SU-DHL-6 (cell line): ENCODE measurements at regions not wholly inside any gene's neighbourhood (a gene's known extent, or its start where the extent isn't known, plus 50 kb on each side); places are given as distances from the start of the nearest gene placed in this dataset.

Source experiments
- H2AFZ ChIP-seq: fragments of 200-600 bp; sonication (generic); 2 replicates; pipeline ENCODE4 v1.6.1; 2014; ENCODE audit warnings: low read depth, mild to moderate bottlenecking, moderate library complexity, mixed read lengths, antibody characterized with exemption, low read length; ENCODE audit not compliant: severe bottlenecking
- H3F3A ChIP-seq: fragments of 200-600 bp; shearing (Covaris generic); 2 replicates; pipeline ENCODE4 v1.6.0; 2016; ENCODE audit warnings: antibody characterized with exemption, mild to moderate bottlenecking; ENCODE audit not compliant: insufficient read depth
- H3K27ac ChIP-seq: fragments of 200-600 bp; sonication (generic); 2 replicates; pipeline ENCODE4 v1.5.1; 2016; ENCODE audit warnings: low read depth, mild to moderate bottlenecking, low read length, moderate library complexity, mixed read lengths
- H3K27me3 ChIP-seq: fragments of 200-600 bp; sonication (generic), shearing (Covaris generic); 2 replicates; pipeline ENCODE4 v1.6.0; 2014; ENCODE audit warnings: mild to moderate bottlenecking, low read length
- H3K36me3 ChIP-seq: fragments of 200-600 bp; sonication (generic); 2 replicates; pipeline ENCODE4 v1.6.1; 2014; ENCODE audit warnings: mild to moderate bottlenecking, low read length, mixed read lengths
- H3K4me2 ChIP-seq: fragments of 300-600, 200-600 bp; shearing (Covaris generic), sonication (generic); 2 replicates; pipeline ENCODE4 v1.6.0; 2014; ENCODE audit warnings: low read length, low read depth, mild to moderate bottlenecking; ENCODE audit not compliant: poor library complexity, severe bottlenecking
- H3K4me3 ChIP-seq: fragments of 200-600 bp; sonication (generic); 2 replicates; pipeline ENCODE4 v1.5.1; 2014; ENCODE audit warnings: antibody characterized with exemption, low read length, mild to moderate bottlenecking, mixed read lengths; ENCODE audit not compliant: insufficient read depth, poor library complexity, severe bottlenecking
- H3K79me2 ChIP-seq: fragments of 200-600 bp; sonication (generic); 2 replicates; pipeline ENCODE4 v1.6.1; 2014; ENCODE audit warnings: mild to moderate bottlenecking, low read length, moderate library complexity; ENCODE audit not compliant: insufficient read depth
- H3K9ac ChIP-seq: fragments of 200-600 bp; sonication (generic); 2 replicates; pipeline ENCODE4 v1.7.0; 2014; ENCODE audit warnings: mild to moderate bottlenecking, low read length
- H3K9me2 ChIP-seq: fragments of 200-600 bp; sonication (generic); replicated peaks from 2 replicates; pipeline ENCODE4 v1.6.1; 2014; ENCODE audit warnings: low read length; ENCODE audit not compliant: insufficient read depth
- H3K9me3 ChIP-seq: fragments of 200-600 bp; sonication (generic); 2 replicates; pipeline ENCODE4 v1.6.1; 2014; ENCODE audit warnings: low read length, mixed read lengths; ENCODE audit not compliant: insufficient read depth
- H4K20me1 ChIP-seq: fragments of 200-600 bp; sonication (generic); 2 replicates; pipeline ENCODE4 v1.6.1; 2014; ENCODE audit warnings: low read depth, mild to moderate bottlenecking, antibody characterized with exemption, low read length, moderate library complexity, mixed read lengths
- CTCF ChIP-seq: fragments of 200-600 bp; sonication (generic); IDR thresholded peaks from one replicate; pipeline ENCODE4 v1.5.1; 2017; ENCODE audit warnings: antibody characterized with exemption, mild to moderate bottlenecking, low read length, moderate library complexity; ENCODE audit not compliant: insufficient read depth, poor library complexity, severe bottlenecking
- EZH2phosphoT487 ChIP-seq: fragments of 200-600 bp; sonication (generic), shearing (Covaris generic); conservative IDR thresholded peaks from 2 replicates; pipeline ENCODE4 v1.6.1; 2018; ENCODE audit warnings: mild to moderate bottlenecking, antibody characterized with exemption, low read length, moderate library complexity, mixed read lengths

GRCh38 chr18:8952769-8953760, 149.4 kb upstream of the NDUFV2 start:
- no peaks in the 10 kb centered on the region for H3K36me3 ChIP-seq
- TF ChIP-seq CTCF (no peak), EZH2phosphoT487 (no peak)
- H2AFZ ChIP-seq = no peak overlapping the region
- H3K9me2 ChIP-seq = no peaks in the 10 kb centered on the region
- no peak overlapping the region for H3K27ac ChIP-seq
- H3K27me3 ChIP-seq = no peaks in the 10 kb centered on the region
- no peak overlapping the region for H3K9ac ChIP-seq
- no peak overlapping the region for H3K4me2 ChIP-seq
- no peaks in the 10 kb centered on the region for H4K20me1 ChIP-seq
- no peaks in the 10 kb centered on the region for H3F3A ChIP-seq
- no peak overlapping the region for H3K4me3 ChIP-seq
- no peaks in the 10 kb centered on the region for H3K79me2 ChIP-seq
- H3K9me3 ChIP-seq = no peaks in the 10 kb centered on the region

- Histone ChIP-seq H3K4me3 (no peak overlapping the region), H4K20me1 (no peaks in the 10 kb centered on the region), H3K4me2 (no peak overlapping the region), H3K27ac (no peak overlapping the region), H3K9me3 (no peaks in the 10 kb centered on the region), H3F3A (no peaks in the 10 kb centered on the region), H2AFZ (no peak overlapping the region), H3K27me3 (no peaks in the 10 kb centered on the region), H3K9ac (no peak overlapping the region), H3K9me2 (no peaks in the 10 kb centered on the region), H3K79me2 (no peaks in the 10 kb centered on the region), H3K36me3 (no peaks in the 10 kb centered on the region)
- TF ChIP-seq EZH2phosphoT487 (no peak), CTCF (no peak)
Observed at GRCh38 chr18:8957731-8958130, 144.8 kb upstream of the NDUFV2 start.

GRCh38 chr18:8958660-8959059, 143.8 kb upstream of the NDUFV2 start:
- Histone ChIP-seq H3K4me2 (no peak overlapping the region), H4K20me1 (no peaks in the 10 kb centered on the region), H2AFZ (no peak overlapping the region), H3F3A (no peaks in the 10 kb centered on the region), H3K27me3 (no peaks in the 10 kb centered on the region), H3K9me3 (no peaks in the 10 kb centered on the region), H3K4me3 (no peak overlapping the region), H3K36me3 (no peaks in the 10 kb centered on the region), H3K9ac (no peak overlapping the region), H3K79me2 (no peaks in the 10 kb centered on the region), H3K27ac (no peak overlapping the region), H3K9me2 (no peaks in the 10 kb centered on the region)
- no peak for TF ChIP-seq CTCF
- TF ChIP-seq EZH2phosphoT487 = no peak
